ENCODE measurements at regions not wholly inside any gene's neighbourhood (a gene's known extent, or its start where the extent isn't known, plus 50 kb on each side); places are given as distances from the start of the nearest gene placed in this dataset.

DNA sequence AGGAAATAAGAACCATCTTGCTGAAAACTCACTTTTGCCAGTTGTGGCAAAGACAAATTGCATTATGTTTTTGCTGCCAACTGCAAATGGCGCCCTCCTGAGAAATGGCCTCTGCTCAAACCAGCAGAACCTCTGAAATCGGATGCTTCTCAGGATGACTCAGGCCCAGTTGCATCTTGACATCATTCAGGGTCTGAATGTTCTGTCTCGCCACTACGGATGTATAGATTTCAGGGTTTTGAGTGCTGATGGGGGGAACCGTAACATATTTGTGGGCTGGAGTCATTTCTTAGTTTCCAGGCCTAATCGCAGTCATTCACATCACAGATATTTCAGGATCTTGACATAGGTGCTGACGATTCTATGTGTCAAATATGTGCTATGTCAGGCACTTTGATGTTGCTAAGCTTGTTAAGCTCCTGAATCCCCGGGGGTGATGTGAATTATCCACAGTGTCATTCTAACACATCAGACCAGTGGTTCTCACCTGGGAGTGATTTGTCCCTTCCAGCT lies 207.1 kb downstream of the NFATC2 start:
- no peak for DNase-seq (ENCODE audit: low spot score)

GRCh38 chr20:51334609-51335008 lies 207.9 kb downstream of the NFATC2 start:
- DNase-seq (ENCODE audit: low spot score), result no peak

GRCh38 chr20:51333971-51334370 lies 208.5 kb downstream of the NFATC2 start:
- no peak for DNase-seq (ENCODE audit: low spot score)

DNA sequence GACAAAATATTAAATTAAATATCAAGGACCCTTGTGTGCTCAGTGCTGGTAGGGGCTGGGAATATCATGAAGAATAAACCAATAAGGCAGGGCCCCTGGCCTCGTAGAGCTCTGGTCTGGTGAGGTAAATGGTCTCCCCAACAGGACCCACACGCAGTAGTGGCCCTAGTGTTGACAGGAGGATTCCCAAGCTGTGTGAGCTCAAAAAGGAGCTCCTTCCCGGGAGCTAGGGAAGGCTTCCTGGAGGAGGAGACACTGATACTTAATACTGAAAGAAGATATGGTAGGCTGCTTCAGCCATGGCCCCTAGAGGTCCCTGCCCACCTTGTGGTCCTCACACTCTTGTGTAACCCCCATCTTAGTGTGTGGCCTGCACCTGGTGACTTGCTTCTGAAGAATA lies 209.1 kb downstream of the NFATC2 start:
- no peak for DNase-seq (ENCODE audit: low spot score)

- DNase-seq (ENCODE audit: low spot score), result no peak
Observed at GRCh38 chr20:51331481-51331880, 211.0 kb downstream of the NFATC2 start.

DNA sequence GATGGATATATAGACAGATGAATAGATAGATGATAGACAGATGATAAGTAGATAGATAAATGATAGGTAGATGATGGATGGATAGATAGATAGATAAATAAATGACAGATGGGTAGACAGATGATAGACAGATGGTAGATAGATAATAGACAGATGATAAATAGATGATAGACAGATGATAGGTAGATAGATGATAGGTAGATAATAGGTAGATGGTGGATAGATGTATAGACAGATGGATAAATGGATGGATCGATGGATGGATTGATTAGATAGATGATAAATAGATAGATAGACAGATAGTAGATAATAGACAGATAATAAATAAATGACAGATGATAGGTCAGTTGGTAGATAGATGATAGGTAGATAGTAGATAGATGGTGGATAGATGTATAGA lies 212.7 kb downstream of the NFATC2 start:
- no peak for DNase-seq (ENCODE audit: low spot score)

- no peak for DNase-seq (ENCODE audit: low spot score)
Observed at GRCh38 chr20:51327251-51327841, 215.2 kb downstream of the NFATC2 start.

DNA sequence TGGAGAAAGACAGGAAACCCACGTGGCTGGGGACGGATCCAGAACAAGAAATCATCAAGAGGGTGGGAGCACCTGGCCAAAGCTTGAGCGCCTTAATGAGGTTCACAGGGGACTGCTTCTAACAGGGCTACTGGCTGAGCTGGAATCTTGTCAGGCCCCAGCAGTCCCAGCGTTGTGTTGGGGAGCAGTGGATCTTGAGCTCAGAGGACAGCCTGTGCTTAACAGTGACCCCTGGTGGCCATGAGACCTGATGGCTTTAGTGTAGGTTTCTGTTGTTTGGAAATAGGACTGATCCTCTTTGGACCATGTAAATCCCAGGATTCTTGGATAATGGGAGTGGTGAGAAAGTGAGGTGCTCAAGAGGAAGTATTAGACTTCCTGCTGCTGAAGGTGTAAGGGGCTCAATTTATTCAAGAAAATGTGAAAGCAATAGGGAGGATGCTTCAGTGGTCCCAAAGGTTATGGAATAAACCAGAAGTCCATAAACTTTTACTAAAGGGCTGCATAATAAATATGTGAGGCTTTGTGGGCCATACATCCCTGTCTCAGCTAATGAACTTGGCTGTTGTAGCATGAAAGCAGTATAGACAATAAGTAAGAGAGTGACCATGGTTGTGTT lies 216.2 kb downstream of the NFATC2 start:
- DNase-seq (ENCODE audit: low spot score), result peak; percentile 29

GRCh38 chr20:51322164-51322707 lies 220.3 kb downstream of the NFATC2 start:
- no peak for DNase-seq (ENCODE audit: low spot score)

DNA sequence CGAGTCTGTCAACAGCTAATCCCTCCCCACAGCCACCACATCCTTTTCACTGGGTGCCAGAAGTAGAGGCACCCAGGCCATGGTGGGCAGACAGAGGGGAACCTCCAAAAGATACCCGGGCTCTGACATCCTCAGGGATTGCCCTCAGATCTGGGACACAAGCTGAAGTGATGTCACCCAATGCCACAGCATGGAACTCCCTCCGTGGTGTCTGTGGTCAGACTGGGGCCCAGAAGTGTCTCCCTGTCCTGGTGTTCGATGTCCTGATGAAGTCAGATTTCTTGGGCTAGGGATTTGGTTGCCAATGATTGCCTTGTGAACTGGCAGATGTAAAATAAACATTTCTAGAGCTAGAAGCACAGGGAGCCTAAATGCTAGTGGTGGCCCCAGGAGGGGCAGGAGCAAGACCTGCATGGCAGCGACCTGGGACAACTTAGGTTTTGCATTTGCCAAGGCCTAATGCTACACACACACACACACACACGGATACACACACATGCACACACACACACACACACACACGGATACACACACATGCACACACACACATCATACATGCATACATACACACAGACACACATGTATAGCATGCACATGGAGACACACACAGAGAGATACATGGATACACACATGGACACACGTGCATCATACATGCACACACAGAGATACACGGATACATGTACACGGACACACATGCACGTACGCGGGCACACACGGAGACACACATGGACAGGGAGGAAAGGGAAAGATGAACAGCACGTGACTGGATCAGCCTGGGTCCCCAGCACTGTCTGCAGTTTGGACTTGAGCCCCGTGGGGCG lies 221.0 kb downstream of the NFATC2 start:
- no peak for DNase-seq (ENCODE audit: low spot score)

- no peak for DNase-seq (ENCODE audit: low spot score)
Observed at GRCh38 chr20:51319522-51319921, 223.0 kb downstream of the NFATC2 start.

DNA sequence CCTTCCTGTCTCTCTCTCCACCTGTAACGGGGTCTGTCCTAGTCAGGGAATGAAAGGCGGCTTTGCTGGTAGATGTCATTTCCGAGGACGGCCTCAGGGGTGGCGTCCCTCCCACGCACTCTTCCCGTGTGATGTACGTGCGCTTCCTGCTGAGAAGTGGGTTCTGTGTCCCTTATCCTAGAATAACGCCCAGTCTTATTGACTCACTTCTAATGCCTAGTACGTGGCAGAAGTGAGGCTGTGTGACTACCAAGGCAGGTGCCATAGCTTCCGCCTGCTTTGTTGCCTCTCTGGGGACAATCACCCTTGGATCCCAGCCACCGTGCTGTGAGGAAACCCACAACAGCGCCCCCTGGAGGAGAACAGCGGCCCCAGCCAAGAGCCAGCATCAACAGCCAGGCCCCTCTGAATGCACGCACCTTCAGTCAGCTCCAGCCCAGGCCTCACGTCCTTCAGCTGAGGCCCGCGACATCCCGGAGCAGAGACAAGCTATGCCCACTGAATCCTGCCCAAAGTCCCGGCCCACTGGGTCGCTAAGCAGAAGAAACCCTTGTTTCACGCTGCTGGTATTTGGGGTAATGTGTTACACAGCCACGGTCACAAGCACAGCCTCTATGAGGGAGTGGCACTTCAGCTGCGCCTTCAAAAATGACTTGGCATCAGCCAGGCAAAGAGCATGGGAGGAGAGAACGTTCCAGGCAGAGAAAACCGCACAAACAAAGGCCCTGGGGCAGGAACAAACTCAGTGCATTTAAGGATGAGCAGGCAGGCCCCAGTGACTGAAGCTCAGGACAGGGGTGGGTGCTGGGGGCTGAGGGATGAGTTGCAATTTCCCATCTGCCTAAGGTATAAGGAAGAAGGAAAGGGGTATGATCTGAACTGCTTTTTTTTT lies 224.2 kb downstream of the NFATC2 start:
- peak; percentile 63 for DNase-seq (ENCODE audit: low spot score)

- no peak for DNase-seq (ENCODE audit: low spot score)
Observed at GRCh38 chr20:51315390-51315789, 227.1 kb downstream of the NFATC2 start.

DNA sequence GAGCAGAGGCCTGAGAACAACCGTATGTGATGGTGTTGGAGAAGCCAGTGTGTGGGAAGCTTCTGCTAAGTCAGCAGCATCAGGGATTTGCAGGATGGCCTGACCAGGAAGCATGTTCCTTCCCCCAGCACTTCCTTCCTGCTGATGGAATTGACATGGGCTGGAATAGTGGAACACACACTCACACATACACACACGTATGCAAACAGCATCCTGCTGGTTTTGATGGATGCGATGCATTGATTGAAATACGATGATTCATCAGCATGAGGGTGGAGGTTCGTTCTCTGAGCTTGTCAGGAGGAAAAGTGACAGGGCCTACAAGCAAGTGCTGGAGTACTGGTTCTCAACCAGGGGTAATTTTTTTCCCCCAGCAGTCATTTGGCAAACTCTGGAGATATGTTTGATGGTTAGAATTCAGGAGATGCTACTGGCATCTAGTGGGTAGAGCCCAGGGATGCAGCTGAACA lies 229.1 kb downstream of the NFATC2 start:
- DNase-seq (ENCODE audit: low spot score), result no peak

DNA sequence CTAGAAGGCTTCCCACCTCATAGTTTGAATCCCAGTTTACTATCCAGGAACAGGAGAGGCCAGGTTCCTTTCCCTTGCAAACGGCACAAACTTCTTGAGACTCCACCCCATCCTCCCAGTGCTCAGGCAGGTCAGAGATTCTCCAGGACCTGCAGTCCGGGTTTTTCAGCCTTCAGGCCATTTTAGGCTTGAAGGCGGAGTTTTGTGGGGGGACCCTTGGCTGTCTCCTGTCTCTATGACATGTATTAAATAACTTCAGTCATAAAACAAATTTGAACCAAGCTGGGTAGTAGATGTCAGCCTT lies 230.1 kb downstream of the NFATC2 start:
- no peak for DNase-seq (ENCODE audit: low spot score)

DNA sequence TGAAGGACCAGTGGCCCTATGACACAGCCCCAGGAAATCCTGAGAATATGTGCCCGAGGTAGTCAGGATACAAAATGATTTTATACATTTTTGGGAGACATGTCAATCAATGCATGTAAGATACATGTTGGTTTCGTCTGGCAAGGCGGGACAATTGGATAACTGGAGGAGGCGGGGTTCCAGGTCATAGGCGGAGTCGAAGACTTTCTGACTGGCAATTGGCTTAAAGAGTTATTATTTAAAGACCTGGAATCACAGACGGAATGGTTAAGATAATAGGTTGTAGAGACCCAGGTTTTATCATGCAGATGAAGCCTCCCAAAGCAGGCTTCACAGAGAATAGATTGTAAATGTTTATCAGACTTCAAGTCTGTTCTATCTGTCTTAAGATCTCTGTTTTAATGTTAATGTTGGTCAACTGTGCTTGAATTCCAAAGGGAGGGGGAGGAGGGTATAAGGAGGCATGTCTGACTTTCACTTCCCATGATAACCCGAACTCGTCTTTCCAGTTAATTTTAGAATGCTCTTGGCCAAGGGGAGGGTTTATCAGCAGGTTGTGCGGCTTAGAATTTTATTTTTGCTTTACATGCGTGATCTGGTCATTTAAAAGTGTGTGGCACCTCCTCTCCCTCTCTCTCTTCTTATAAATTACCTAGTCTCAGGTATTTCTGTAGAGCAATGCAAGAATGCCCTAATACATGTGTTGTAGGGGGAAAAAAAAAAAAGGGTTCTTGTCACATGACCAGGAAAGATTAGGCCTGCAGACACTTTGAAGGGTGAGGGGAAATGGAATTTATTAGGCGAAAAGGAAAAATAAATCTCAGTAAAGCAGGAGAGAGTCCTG lies 230.7 kb downstream of the NFATC2 start:
- no peak for DNase-seq (ENCODE audit: low spot score)

- DNase-seq (ENCODE audit: low spot score), result no peak
Observed at GRCh38 chr20:51310216-51310615, 232.3 kb downstream of the NFATC2 start.

DNA sequence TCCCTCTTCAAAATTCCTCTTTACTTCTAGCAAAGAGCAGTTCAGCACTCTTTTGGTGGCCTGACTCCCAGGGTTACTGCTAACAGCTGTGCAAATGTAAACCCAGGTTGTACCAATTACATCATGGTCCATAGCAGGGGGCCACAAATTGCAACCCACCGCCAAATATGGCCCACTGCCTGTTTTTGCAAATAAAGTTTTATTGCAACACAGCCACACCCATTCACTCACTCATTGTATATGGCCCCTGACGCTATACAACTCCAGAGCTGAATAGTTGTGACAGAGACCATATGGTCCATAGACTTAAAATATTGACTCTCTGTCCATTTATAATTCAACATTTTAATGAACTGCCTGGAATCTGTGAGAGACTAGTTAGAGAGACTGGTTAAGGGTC lies 233.4 kb downstream of the NFATC2 start:
- DNase-seq (ENCODE audit: low spot score), result no peak

DNA sequence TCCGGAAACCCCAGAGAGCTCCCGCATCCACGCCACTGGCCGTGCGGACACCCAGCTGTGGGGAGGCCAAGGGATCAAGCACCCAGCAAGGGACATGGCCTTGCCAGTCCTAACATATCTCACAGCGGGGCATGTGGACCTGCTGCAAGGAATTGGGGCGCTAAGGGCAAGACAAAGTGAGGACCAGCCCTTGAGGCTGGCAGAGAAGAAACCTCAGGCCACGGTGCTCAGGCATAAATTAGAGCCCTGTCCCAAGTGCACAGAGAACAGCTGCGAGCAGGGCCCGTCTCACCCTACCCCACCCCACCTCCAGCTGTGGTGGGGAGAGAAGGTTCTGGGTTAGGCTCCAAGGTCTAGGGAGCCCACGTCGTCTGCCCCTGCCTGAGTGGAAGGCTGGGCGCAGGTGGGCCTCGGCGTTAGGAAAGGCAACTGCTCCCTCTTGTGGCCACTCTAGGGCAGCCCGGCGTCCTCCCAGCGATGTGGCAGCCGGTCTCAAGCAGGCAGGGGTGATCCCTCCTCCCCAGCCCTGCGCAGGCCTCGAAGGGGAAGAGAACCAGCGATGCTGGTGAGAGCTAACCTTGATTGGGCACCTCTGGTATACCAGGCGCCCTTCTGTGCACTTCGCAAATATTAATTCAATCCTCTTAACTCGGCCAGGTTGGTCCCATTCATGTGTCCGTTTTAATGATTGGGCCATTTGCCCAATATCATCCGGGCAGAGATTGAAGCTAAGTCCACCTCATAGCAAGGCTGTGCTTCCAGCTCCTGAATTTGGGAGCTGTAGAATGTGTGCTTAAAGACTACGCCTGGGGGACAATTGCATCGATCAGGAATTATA lies 235.8 kb downstream of the NFATC2 start:
- DNase-seq (ENCODE audit: low spot score), result peak; percentile 84

DNA sequence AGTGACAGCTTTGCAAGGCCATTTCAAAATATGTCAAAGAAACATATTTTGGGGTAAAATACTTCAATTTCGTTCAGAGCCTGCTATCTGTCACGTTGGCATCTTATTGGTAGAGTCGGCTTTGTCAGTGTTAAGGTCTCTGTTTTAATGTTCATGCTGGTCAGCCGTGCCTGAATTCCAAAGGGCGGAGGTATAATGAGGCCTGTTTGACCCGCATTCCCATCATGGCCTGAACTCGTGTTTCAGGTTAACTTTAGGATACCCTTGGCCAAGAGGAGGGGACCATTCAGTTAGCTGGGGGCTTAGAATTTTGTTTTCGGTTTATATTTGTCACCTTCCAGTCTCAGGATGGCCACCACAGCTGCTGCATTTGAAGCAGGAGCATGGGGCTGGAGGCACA lies 236.4 kb downstream of the NFATC2 start:
- DNase-seq (ENCODE audit: low spot score), result no peak
